Natural killer cell (primary cell): ENCODE measurements at regions not wholly inside any gene's neighbourhood (a gene's known extent, or its start where the extent isn't known, plus 50 kb on each side); places are given as distances from the start of the nearest gene placed in this dataset.
A peak's percentile ranks its signal among the peaks of the same experiment; 100 is the strongest.

ENCODE experiments used
- ATAC-seq, 3 donors: fragments of 150-1000 bp in 2 of 3; fragments of 200-7000 bp in 1 of 3; cut with Tn5 transposase; 1 replicate in 1 of 3; 2 replicates in 2 of 3; pipeline ENCODE4 v1.10.0; 2021; ENCODE audit warnings: mild to moderate bottlenecking in 2 of 3, moderate library complexity in 2 of 3
- DNase-seq, 2 donors: peaks; one replicate each; pipeline versions ENCODE4 v3.0.0 to v3.0.0-alpha.2; 2013 to 2021; ENCODE audit warnings: mixed read lengths in 1 of 2
- H3K27ac ChIP-seq: one replicate; pipeline ENCODE4 v1.5.1; 2013; ENCODE audit warnings: mild to moderate bottlenecking, low read length
- H3K27me3 ChIP-seq: one replicate; pipeline ENCODE4 v1.6.1; 2013; ENCODE audit warnings: low read length; ENCODE audit not compliant: control insufficient read depth, insufficient read depth
- H3K36me3 ChIP-seq: one replicate; pipeline ENCODE4 v1.6.1; 2013; ENCODE audit warnings: low read length; ENCODE audit not compliant: control insufficient read depth, insufficient read depth
- H3K4me1 ChIP-seq: one replicate; pipeline ENCODE4 v1.6.1; 2013; ENCODE audit warnings: low read length; ENCODE audit not compliant: control insufficient read depth, insufficient read depth
- H3K4me3 ChIP-seq: one replicate; pipeline ENCODE4 v1.5.1; 2013; ENCODE audit warnings: low read length
- H3K9me3 ChIP-seq: one replicate; pipeline ENCODE4 v1.6.1; 2013; ENCODE audit warnings: low read length; ENCODE audit not compliant: control insufficient read depth, insufficient read depth
- H3K27ac Mint-ChIP-seq, 2 donors: one replicate each; pipeline ENCODE4 v1.8.0; 2022; ENCODE audit warnings: mild to moderate bottlenecking in 2 of 2, mixed read lengths in 2 of 2, moderate library complexity in 1 of 2
- H3K27me3 Mint-ChIP-seq, 2 donors: one replicate each; pipeline ENCODE4 v1.8.0; 2022; ENCODE audit warnings: low read depth in 2 of 2, mixed read lengths in 2 of 2
- H3K36me3 Mint-ChIP-seq: one replicate; pipeline ENCODE4 v1.8.0; 2022; ENCODE audit warnings: mixed read lengths
- H3K4me1 Mint-ChIP-seq, 2 donors: one replicate each; pipeline ENCODE4 v1.8.0; 2022; ENCODE audit warnings: mixed read lengths in 2 of 2
- H3K4me3 Mint-ChIP-seq: one replicate; pipeline ENCODE4 v1.8.0; 2022; ENCODE audit warnings: mild to moderate bottlenecking, moderate library complexity, mixed read lengths
- H3K9me3 Mint-ChIP-seq, 2 donors: one replicate each; pipeline ENCODE4 v1.8.0; 2022; ENCODE audit warnings: mixed read lengths in 2 of 2
- WGBS: methylation state at CpG from one replicate; pipeline ENCODE4 v1.1.7; 2013; ENCODE audit warnings: missing lambda C conversion rate; ENCODE audit not compliant: insufficient coverage; 5-methylcytosine and 5-hydroxymethylcytosine counted together
- intact Hi-C: fragments of 100-400 bp; cut with micrococcal nuclease; formaldehyde crosslinking; loops from one replicate; pipeline ENCODE4 v1.14.2; 2022
- TF ChIP-seq, protein P1 (sequence below): fragments of 200-600 bp; IDR thresholded peaks from one replicate; pipeline ENCODE4 v1.8.0; 2022; ENCODE audit warnings: antibody characterized with exemption

DNA sequence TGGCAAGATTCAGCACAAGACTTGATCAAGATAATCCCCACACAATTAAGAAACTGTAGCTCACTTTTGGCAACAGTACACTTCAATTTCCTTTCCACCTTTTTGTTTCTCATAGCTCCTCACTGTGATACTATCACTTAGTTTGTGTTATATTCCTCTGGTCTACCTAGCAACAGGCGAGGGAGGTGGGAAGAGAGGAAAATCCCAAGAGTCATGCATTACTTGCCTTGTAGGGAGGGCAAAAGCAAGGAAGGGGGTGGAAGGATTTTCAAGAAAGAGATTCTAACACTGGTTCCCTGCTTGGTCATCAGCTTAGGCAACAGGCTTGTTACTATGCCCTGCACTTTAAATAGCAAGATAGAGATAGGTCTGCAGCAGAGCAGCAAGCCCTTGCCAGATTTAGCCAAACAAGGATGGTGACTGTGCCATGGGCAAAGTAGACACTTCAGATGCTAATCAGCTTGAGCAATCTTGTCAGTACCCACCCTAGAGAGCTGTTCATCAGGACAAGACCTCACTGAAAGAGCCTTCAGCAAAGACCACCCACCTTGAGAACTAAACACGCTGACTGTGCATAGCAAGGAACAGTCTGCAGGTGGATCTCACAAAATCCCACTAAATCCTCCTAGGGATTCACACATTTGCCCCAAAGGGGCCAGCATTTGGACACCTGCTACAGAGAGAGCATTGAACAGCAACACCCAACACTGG lies 134.6 kb downstream of the MBD2 start:
- H3K4me3 ChIP-seq = no peak overlapping the region
- TF ChIP-seq, protein P1, sequence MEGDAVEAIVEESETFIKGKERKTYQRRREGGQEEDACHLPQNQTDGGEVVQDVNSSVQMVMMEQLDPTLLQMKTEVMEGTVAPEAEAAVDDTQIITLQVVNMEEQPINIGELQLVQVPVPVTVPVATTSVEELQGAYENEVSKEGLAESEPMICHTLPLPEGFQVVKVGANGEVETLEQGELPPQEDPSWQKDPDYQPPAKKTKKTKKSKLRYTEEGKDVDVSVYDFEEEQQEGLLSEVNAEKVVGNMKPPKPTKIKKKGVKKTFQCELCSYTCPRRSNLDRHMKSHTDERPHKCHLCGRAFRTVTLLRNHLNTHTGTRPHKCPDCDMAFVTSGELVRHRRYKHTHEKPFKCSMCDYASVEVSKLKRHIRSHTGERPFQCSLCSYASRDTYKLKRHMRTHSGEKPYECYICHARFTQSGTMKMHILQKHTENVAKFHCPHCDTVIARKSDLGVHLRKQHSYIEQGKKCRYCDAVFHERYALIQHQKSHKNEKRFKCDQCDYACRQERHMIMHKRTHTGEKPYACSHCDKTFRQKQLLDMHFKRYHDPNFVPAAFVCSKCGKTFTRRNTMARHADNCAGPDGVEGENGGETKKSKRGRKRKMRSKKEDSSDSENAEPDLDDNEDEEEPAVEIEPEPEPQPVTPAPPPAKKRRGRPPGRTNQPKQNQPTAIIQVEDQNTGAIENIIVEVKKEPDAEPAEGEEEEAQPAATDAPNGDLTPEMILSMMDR = no peak
- Mint-ChIP-seq H3K36me3 (no peaks in the 10 kb centered on the region), H3K27me3 (peaks cover 0 to 6% of the 10 kb centered on the region in 2 donors), H3K4me1 (peaks cover 8 to 15% of the 10 kb centered on the region in 2 donors), H3K4me3 (no peak overlapping the region), H3K9me3 (peaks cover 2 to 10% of the 10 kb centered on the region in 2 donors), H3K27ac (no peak overlapping the region)
- WGBS = 66% methylated on average over 2 of the region's 2 CpGs
- no peaks in the 10 kb centered on the region for H3K9me3 ChIP-seq
- ATAC-seq (no peak), DNase-seq (no peak)
- intact Hi-C loops = no loop called here
- H3K27me3 ChIP-seq = no peaks in the 10 kb centered on the region
- H3K4me1 ChIP-seq = peaks cover 5% of the 10 kb centered on the region
- H3K36me3 ChIP-seq = no peaks in the 10 kb centered on the region
- H3K27ac ChIP-seq = no peak overlapping the region

GRCh38 chr18:54086863-54087262 lies 137.6 kb downstream of the MBD2 start:
- H3K9me3 ChIP-seq = peaks cover 9% of the 10 kb centered on the region
- no peak overlapping the region for H3K4me3 ChIP-seq
- intact Hi-C loops = no loop called here
- no peaks in the 10 kb centered on the region for H3K36me3 ChIP-seq
- DNase-seq (no peak), ATAC-seq (no peak)
- Mint-ChIP-seq H3K36me3 (peaks cover 13% of the 10 kb centered on the region), H3K9me3 (peaks cover 11 to 12% of the 10 kb centered on the region in 2 donors), H3K4me1 (peaks cover 8 to 15% of the 10 kb centered on the region in 2 donors), H3K4me3 (no peak overlapping the region), H3K27me3 (peaks cover 0 to 6% of the 10 kb centered on the region in 2 donors), H3K27ac (peak overlapping the region in 1 of 2 donors; percentile 55)
- H3K27me3 ChIP-seq = no peaks in the 10 kb centered on the region
- 90% methylated on average over 3 of the region's 3 CpGs for WGBS
- H3K27ac ChIP-seq = no peak overlapping the region
- H3K4me1 ChIP-seq = peaks cover 5% of the 10 kb centered on the region
- TF ChIP-seq, protein P1 = no peak

DNA sequence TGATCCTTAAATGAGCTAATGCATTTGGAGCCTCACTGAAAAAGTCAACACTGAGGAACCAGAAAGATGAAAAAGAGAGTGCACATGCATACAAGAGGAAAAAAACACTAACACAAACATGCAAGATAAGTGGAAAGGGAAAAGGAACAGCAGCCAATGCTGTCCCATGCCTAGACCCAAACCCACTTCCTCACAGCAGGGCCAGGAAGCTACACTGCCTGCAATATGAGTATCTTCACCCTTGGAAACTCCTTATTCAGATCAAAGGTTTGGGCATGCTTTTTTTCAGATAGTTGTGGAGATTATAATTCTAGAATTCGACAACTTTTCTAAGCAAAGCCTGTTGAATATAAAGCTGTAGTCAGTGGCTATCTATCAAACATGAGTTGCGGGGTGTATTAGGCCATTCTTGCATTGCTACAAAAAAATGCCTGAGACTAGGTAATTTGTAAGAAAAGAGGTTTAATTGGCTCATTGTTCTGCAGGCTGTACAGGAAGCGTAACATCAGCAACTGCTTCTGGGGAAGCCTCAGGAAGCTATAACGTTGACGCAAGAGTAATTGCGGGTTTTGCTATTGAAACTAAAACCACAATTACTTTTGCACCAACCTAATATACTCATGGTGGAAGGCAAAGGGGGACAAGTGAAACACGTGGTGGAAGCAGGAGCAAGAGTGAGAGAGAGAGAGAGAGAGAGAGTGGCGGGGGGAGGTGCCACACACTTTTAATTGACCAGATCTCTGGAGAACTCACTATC lies 138.2 kb downstream of the MBD2 start:
- TF ChIP-seq, protein P1 = no peak
- 78% methylated on average over 3 of the region's 8 CpGs for WGBS
- no peak overlapping the region for H3K4me3 ChIP-seq
- H3K27ac ChIP-seq = no peak overlapping the region
- H3K9me3 ChIP-seq = peaks cover 9% of the 10 kb centered on the region
- peaks cover 8 to 15% of the 10 kb centered on the region in 2 donors for H3K4me1 Mint-ChIP-seq
- no peaks in the 10 kb centered on the region for H3K36me3 ChIP-seq
- peaks cover 16% of the 10 kb centered on the region for H3K36me3 Mint-ChIP-seq
- ATAC-seq = no peak
- peak overlapping the region in 1 of 2 donors; percentile 55 for H3K27ac Mint-ChIP-seq
- H3K27me3 Mint-ChIP-seq = peaks cover 0 to 6% of the 10 kb centered on the region in 2 donors
- peak in 1 of 2 donors; percentile 56 for DNase-seq
- peaks cover 5% of the 10 kb centered on the region for H3K4me1 ChIP-seq
- peaks cover 11 to 12% of the 10 kb centered on the region in 2 donors for H3K9me3 Mint-ChIP-seq
- no peak overlapping the region for H3K4me3 Mint-ChIP-seq
- intact Hi-C loops = no loop called here
- H3K27me3 ChIP-seq = no peaks in the 10 kb centered on the region
